Upper lobe of left lung (tissue), 4 donors: ENCODE measurements at regions not wholly inside any gene's neighbourhood (a gene's known extent, or its start where the extent isn't known, plus 50 kb on each side); places are given as distances from the start of the nearest gene placed in this dataset.

ENCODE experiments used
- CTCF ChIP-seq, 6 experiments: fragments of 450-650 bp in 4 of 6; fragments of 200-600 bp in 2 of 6; sonication (generic) in 2 of 6; IDR thresholded peaks; one replicate each; pipeline ENCODE4 v1.5.1; 2016 to 2019; ENCODE audit warnings: antibody characterized with exemption in 6 of 6
- EP300 ChIP-seq, 4 donors: sonication (generic); formaldehyde crosslinking; IDR thresholded peaks; one replicate each; pipeline ENCODE4 v1.5.1; 2017; ENCODE audit warnings: antibody characterized with exemption in 4 of 4, control low read depth in 2 of 4

GRCh38 chr1:4396551-4396950 lies 257.9 kb upstream of the AJAP1 start:
- TF ChIP-seq EP300 (IDR thresholded peaks at IDR 0.05): no peak
- no peak for TF ChIP-seq CTCF (IDR thresholded peaks at IDR 0.05)
